ENCODE measurements at regions not wholly inside any gene's neighbourhood (a gene's known extent, or its start where the extent isn't known, plus 50 kb on each side); places are given as distances from the start of the nearest gene placed in this dataset.

DNA sequence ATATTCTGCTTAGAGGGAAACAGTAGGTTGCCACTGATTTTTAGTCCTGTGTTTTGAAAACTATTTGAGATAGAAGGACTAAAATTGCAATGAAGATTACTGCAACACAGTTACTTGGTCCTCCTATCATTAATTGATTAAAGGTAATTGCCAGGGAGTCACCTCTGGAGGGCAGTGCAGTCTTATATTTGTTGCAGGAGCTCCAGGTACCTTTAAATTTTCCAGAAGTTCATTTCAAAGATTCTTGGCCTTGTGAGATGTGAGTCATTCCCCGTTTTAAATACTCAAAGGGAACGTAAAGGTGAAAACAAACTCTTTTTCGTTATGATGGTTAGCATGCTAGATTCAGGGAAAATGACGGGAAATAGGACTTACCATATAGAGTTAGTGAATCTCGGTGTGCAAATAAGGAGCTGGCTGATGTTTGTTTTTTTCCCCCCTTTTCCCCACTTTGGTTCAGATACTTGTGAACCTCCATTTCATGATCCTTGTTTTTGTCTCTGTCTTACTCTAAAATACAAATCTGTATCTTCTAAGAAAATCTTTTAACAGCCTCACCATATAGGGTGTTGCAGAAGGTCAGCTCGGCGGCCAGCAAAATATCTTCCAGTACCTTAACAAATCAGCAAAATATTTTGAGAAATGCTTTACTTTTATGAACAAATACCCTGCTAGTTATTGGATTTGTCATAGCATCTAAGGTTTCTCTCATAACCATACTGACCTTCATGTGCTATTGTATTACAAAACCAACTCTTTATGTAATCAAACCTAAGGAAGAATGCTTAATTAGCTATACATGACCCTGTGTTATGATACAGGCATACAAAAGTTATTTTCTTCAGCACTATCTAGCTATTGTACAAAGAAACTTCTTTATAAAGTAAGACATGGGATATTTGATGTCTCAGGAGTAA lies 143.0 kb upstream of the HDAC9 start:
- no peak overlapping the region for H3K4me2 ChIP-seq (ENCODE audit: control insufficient read depth, insufficient read depth)
- intact Hi-C loops (cut with micrococcal nuclease; ENCODE audit: unreplicated experiment): loop anchor here (1.0 to 5.0 kb wide), 5 partner anchors 219 to 1315 kb away; no protein-coding TSS in a partner anchor
- BruUV-seq (replicated peaks): no TSS peak
- no peak for DNase-seq (ENCODE audit: low read depth, low spot score)
- RAD21 ChIA-PET (ENCODE audit: unreplicated experiment): interaction anchor here (0.6 to 2.5 kb wide), 21 partner anchors 38 to 1314 kb away, joined by 3 to 30 read pairs (median 3); no protein-coding TSS in a partner anchor
- no peaks in the 10 kb centered on the region for H3K4me1 ChIP-seq (ENCODE audit: control insufficient read depth, insufficient read depth, low read length)
- SMC1A ChIA-PET (ENCODE audit: uncharacterized antibody, unreplicated experiment): interaction anchor here (0.6 to 3.4 kb wide), 39 partner anchors 8 to 699 kb away, joined by 3 to 39 read pairs (median 4); no protein-coding TSS in a partner anchor
- CTCF ChIA-PET: interaction anchor here (0.6 to 5.9 kb wide), 67 partner anchors 7 to 1312 kb away, joined by 3 to 110 read pairs (median 4); no protein-coding TSS in a partner anchor
- no peaks in the 10 kb centered on the region for H4K20me1 ChIP-seq (ENCODE audit: control insufficient read depth, insufficient read depth)
- TF ChIP-seq TBL1XR1 (IDR thresholded peaks at IDR 0.05; ENCODE audit: low read depth, low read length) (no peak), SMC3 (IDR thresholded peaks at IDR 0.05; ENCODE audit: borderline replicate concordance, low read length) (peak; percentile 72), RAD21 (IDR thresholded peaks at IDR 0.05; ENCODE audit: insufficient read depth, low read depth, low read length) (peak; percentile 81)
- TF ChIP-seq, protein P1, sequence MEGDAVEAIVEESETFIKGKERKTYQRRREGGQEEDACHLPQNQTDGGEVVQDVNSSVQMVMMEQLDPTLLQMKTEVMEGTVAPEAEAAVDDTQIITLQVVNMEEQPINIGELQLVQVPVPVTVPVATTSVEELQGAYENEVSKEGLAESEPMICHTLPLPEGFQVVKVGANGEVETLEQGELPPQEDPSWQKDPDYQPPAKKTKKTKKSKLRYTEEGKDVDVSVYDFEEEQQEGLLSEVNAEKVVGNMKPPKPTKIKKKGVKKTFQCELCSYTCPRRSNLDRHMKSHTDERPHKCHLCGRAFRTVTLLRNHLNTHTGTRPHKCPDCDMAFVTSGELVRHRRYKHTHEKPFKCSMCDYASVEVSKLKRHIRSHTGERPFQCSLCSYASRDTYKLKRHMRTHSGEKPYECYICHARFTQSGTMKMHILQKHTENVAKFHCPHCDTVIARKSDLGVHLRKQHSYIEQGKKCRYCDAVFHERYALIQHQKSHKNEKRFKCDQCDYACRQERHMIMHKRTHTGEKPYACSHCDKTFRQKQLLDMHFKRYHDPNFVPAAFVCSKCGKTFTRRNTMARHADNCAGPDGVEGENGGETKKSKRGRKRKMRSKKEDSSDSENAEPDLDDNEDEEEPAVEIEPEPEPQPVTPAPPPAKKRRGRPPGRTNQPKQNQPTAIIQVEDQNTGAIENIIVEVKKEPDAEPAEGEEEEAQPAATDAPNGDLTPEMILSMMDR (IDR thresholded peaks at IDR 0.05 in 2 of 3, conservative IDR thresholded peaks at IDR 0.05 in 1 of 3; ENCODE audit: control insufficient read depth in 2 of 3, extremely low read depth in 1 of 3, insufficient read depth in 1 of 3, low read depth in 3 of 3, low read length in 3 of 3): peak; percentile 42 to 73 (median 63); a peak in 5 of 6 replicates
- no peak overlapping the region for H3K4me3 ChIP-seq
- in situ Hi-C loops (cut with MboI): loop anchor here (5.0 to 10.0 kb wide), 3 partner anchors 310 to 1312 kb away; no protein-coding TSS in a partner anchor
- H3K27me3 ChIP-seq (replicated peaks in 1 of 2; ENCODE audit: control insufficient read depth in 2 of 2, insufficient read depth in 2 of 2, low read length in 1 of 2): no peaks in the 10 kb centered on the region
- H3K27ac ChIP-seq (ENCODE audit: control insufficient read depth, insufficient read depth): no peak overlapping the region
- no peaks in the 10 kb centered on the region for H3K36me3 ChIP-seq (ENCODE audit: control insufficient read depth in 2 of 2, insufficient read depth in 2 of 2, low read length in 1 of 2)
- H2AFZ ChIP-seq (ENCODE audit: control insufficient read depth, low read depth, low read length): no peak overlapping the region
- 32% methylated on average over 7 of the region's 7 CpGs for WGBS (ENCODE audit: insufficient coverage, insufficient replicate concordance, low lambda C conversion rate, missing lambda C conversion rate)
- H3K9me3 ChIP-seq (replicated peaks; ENCODE audit: control insufficient read depth, insufficient read depth, low read length): no peaks in the 10 kb centered on the region
- peak; percentile 74 for FAIRE-seq
- ATAC-seq: peak; percentile 74
- POLR2A ChIA-PET: no interaction called here
- no peak overlapping the region for H3K9ac ChIP-seq (ENCODE audit: control insufficient read depth, insufficient read depth, low read length)
- no peaks in the 10 kb centered on the region for H3K79me2 ChIP-seq (ENCODE audit: control insufficient read depth, insufficient read depth, low read length)
